Progenitor cell of endocrine pancreas (in vitro differentiated cells): ENCODE measurements at regions not wholly inside any gene's neighbourhood (a gene's known extent, or its start where the extent isn't known, plus 50 kb on each side); places are given as distances from the start of the nearest gene placed in this dataset.
"Not testable (repeated sequence)": the region's sequence is repeated elsewhere in the genome, so short reads cannot be mapped to it uniquely, and the experiment has no call there.

Source experiments
- DNase-seq: peaks from one replicate; pipeline ENCODE4 v3.0.0; 2021; ENCODE audit warnings: low spot score; ENCODE audit not compliant: unreplicated experiment
- H3K27ac Mint-ChIP-seq: 2 replicates; pipeline ENCODE4 v1.8.0; 2021; ENCODE audit warnings: mild to moderate bottlenecking, moderate library complexity, mixed read lengths
- H3K27me3 Mint-ChIP-seq: 2 replicates; pipeline ENCODE4 v1.8.0; 2021; ENCODE audit warnings: mixed read lengths
- H3K36me3 Mint-ChIP-seq: 2 replicates; pipeline ENCODE4 v1.8.0; 2022; ENCODE audit warnings: mixed read lengths; ENCODE audit not compliant: insufficient read depth
- H3K4me1 Mint-ChIP-seq: 2 replicates; pipeline ENCODE4 v1.8.0; 2021; ENCODE audit warnings: low read depth, mixed read lengths
- H3K4me3 Mint-ChIP-seq: 2 replicates; pipeline ENCODE4 v1.8.0; 2021; ENCODE audit warnings: low read depth, mild to moderate bottlenecking, moderate library complexity, mixed read lengths
- H3K9me3 Mint-ChIP-seq: 2 replicates; pipeline ENCODE4 v1.8.0; 2021; ENCODE audit warnings: low read depth, mixed read lengths
- TF ChIP-seq, protein P1 (sequence below): fragments of 200-600 bp; sonication (generic); IDR thresholded peaks from one replicate; pipeline ENCODE4 v1.5.0; 2021; ENCODE audit warnings: antibody characterized with exemption, mild to moderate bottlenecking; ENCODE audit not compliant: unreplicated experiment

DNA sequence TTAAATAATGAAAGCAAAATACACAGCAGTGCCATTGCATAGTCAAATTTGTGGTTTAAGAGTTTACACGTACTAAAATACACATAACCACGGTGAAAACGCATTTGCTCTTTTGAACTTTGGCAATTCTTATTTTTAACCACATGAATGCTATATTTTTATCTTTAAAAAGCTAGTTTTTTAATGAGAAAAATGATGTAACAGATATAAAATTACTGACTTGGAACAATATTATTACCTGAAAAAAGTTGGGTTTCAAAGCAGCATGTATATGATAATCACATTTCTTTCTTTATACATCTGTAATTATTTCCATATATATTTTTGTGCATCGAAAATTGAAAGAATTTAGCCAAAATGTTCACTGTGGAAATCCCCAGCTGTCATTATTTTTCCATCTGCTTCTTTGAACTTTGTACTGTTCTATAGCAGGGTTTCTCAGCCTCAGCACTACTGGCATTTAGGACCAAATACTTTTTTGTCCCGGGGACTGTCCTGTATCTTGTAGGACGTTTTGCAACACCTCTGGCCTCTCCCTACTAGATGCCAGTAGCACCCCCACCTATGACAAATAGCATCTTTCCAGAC, 75.9 kb upstream of the CAB39 start:
- Mint-ChIP-seq H3K27ac (no peak overlapping the region), H3K9me3 (no peaks in the 10 kb centered on the region), H3K36me3 (no peaks in the 10 kb centered on the region), H3K27me3 (no peaks in the 10 kb centered on the region), H3K4me1 (no peaks in the 10 kb centered on the region), H3K4me3 (no peak overlapping the region)
- no peak for DNase-seq
- TF ChIP-seq, protein P1, sequence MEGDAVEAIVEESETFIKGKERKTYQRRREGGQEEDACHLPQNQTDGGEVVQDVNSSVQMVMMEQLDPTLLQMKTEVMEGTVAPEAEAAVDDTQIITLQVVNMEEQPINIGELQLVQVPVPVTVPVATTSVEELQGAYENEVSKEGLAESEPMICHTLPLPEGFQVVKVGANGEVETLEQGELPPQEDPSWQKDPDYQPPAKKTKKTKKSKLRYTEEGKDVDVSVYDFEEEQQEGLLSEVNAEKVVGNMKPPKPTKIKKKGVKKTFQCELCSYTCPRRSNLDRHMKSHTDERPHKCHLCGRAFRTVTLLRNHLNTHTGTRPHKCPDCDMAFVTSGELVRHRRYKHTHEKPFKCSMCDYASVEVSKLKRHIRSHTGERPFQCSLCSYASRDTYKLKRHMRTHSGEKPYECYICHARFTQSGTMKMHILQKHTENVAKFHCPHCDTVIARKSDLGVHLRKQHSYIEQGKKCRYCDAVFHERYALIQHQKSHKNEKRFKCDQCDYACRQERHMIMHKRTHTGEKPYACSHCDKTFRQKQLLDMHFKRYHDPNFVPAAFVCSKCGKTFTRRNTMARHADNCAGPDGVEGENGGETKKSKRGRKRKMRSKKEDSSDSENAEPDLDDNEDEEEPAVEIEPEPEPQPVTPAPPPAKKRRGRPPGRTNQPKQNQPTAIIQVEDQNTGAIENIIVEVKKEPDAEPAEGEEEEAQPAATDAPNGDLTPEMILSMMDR, result no peak

DNA sequence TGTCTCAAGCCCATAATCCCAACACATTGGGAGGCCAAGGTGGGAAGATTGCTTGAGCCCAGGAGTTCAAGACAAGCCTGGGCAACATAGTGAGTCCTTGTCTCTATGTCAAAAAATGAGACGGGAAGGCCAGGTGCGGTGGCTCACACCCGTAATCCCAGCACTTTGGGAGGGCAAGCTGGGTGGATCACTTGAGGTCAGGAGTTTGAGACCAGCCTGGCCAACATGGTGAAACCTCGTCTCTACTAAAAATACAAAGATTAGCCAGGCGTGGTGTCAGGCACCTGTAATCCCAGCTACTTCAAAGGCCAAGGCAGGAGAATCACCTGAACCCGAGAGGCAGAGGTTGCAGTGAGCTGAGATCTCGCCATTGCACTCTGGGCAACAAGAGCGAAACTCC, 75.2 kb upstream of the CAB39 start:
- H3K27me3 Mint-ChIP-seq, DNase-seq, H3K4me3 Mint-ChIP-seq, H3K4me1 Mint-ChIP-seq, H3K9me3 Mint-ChIP-seq, H3K36me3 Mint-ChIP-seq, H3K27ac Mint-ChIP-seq: not testable (repeated sequence)

DNA sequence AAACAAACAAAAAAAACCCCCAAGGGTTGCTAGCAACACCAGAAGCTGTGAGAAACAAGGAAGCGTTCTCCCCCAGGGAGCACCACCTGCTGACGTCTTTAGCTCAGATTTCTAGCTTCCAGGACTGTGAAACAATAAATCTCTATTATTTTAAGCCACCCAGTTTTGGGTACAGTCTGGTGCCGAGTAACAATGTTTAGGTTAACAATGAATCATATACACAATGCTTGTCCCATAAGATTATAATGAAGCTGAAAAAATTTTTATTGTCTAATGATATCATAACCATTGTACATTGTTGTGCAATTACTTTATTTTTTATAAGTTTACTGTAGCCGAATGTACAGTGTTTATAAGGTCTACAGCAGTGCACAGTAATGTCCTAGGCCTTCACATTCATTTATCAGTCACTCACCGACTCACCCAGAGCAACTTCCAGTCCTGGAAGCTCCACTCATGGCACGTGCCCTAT, 72.1 kb upstream of the CAB39 start:
- TF ChIP-seq, protein P1, result no peak
- Mint-ChIP-seq H3K27me3 (no peaks in the 10 kb centered on the region), H3K9me3 (no peaks in the 10 kb centered on the region), H3K4me1 (no peaks in the 10 kb centered on the region), H3K36me3 (no peaks in the 10 kb centered on the region), H3K27ac (no peak overlapping the region), H3K4me3 (no peak overlapping the region)
- no peak for DNase-seq

DNA sequence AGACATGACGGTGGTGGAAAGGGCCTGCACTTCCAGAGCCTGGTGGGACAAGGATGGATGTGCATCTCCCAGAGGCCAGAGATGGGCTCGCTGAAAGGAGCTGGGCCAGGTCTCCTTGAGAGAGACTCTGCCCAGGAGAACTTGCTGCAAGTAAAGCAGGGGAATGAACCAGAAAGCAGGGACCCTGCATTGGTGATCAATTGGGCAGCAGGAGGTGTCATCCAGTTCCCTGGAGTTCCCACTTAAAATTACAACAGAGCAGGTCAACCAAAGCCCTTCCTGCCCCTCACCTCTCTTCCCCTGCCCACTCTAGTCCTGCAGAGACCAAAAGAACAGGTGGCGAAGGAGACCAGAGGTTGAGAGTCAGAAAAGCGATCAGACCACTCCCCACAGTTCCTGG, 69.7 kb upstream of the CAB39 start:
- DNase-seq, result no peak
- H3K27ac Mint-ChIP-seq, result no peak overlapping the region
- H3K4me1 Mint-ChIP-seq, result no peaks in the 10 kb centered on the region
- H3K9me3 Mint-ChIP-seq, result no peaks in the 10 kb centered on the region
- H3K27me3 Mint-ChIP-seq, result no peaks in the 10 kb centered on the region
- no peaks in the 10 kb centered on the region for H3K36me3 Mint-ChIP-seq
- TF ChIP-seq, protein P1, result no peak
- H3K4me3 Mint-ChIP-seq, result no peak overlapping the region

DNA sequence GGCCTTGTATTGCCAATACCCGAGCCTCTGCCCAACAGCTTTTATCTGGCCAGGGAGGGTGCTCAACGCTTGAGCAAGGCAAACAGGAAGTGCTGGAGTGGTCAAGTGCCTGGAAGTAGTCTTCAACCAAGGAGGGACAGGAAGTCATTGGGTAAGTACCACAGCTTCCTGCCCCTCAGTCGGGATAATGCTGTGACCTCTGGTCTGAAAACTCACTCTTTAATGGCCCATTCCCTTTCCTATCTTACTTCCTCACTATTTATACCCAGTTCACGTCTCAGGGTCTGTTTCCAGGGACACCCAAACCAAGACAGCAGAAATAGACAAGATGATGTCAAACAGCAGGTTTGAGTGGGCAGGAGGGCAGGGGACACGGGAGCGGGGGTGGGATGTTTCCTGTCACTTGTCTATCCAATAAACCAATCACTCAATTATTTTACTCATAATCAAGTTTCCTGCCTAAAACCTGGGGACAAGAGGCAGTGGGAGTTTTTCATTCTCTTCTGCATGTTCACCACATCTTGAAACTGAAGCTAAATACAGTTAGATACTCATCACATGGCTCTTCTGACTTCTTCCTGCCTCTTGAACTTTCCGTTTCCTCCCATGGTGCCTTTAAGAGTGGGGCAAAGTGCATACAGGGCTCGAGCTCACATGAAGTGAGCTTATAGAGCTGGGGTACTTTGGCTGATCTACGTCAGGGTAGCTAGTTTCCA, 68.9 kb upstream of the CAB39 start:
- DNase-seq, result no peak
- Mint-ChIP-seq H3K36me3 (no peaks in the 10 kb centered on the region), H3K27ac (no peak overlapping the region), H3K4me1 (no peaks in the 10 kb centered on the region), H3K9me3 (no peaks in the 10 kb centered on the region), H3K27me3 (no peaks in the 10 kb centered on the region), H3K4me3 (no peak overlapping the region)
- TF ChIP-seq, protein P1, result no peak
